IMR-90 (cell line): ENCODE measurements at regions not wholly inside any gene's neighbourhood (a gene's known extent, or its start where the extent isn't known, plus 50 kb on each side); places are given as distances from the start of the nearest gene placed in this dataset.

ENCODE experiments used
- ATAC-seq: fragments of 200-7000 bp; cut with Tn5 transposase; 2 replicates; pipeline ENCODE4 v1.9.1; 2020; ENCODE audit warnings: low read depth, mild to moderate bottlenecking, moderate library complexity
- BruUV-seq: library from RNA; stranded (reverse); fragments of 400-500 nt; replicated peaks from 2 replicates; lab custom pipeline; 2021; lab: Mats Ljungman, UMichigan
- CTCF ChIA-PET: fragments of 300-600 bp; formaldehyde crosslinking; extraction: SDS; loops from one replicate; lab custom pipeline; 2021; ENCODE audit warnings: antibody characterized with exemption; lab: Yijun Ruan, JAX
- POLR2A ChIA-PET: fragments of 300-600 bp; sonication (Branson Sonifier 250); formaldehyde crosslinking; loops from one replicate; lab custom pipeline; 2022; ENCODE audit warnings: antibody characterized with exemption; ENCODE audit not compliant: unreplicated experiment; lab: Charles Lee
- DNase-seq: peaks from one replicate; pipeline ENCODE4 v3.0.0; 2013
- H2AFZ ChIP-seq: replicated peaks from 2 replicates; pipeline ENCODE3; 2013; ENCODE audit warnings: low read length, mild to moderate bottlenecking; ENCODE audit not compliant: poor library complexity
- H2AK5ac ChIP-seq: 2 replicates; pipeline ENCODE4 v1.6.1; 2013; ENCODE audit warnings: low read depth, low read length, inconsistent platforms
- H2AK9ac ChIP-seq: replicated peaks from 2 replicates; pipeline ENCODE3; 2013; ENCODE audit warnings: mild to moderate bottlenecking, low read depth, low read length, moderate library complexity; ENCODE audit not compliant: poor library complexity
- H2BK120ac ChIP-seq: 2 replicates; pipeline ENCODE4 v1.6.1; 2013; ENCODE audit warnings: low read depth, low read length, inconsistent platforms
- H2BK15ac ChIP-seq: 3 replicates; pipeline ENCODE4 v1.6.1; 2013; ENCODE audit warnings: low read depth, low read length, inconsistent platforms
- H2BK20ac ChIP-seq: 2 replicates; pipeline ENCODE4 v1.6.1; 2013; ENCODE audit warnings: low read depth, mild to moderate bottlenecking, inconsistent platforms, low read length, moderate library complexity
- H2BK5ac ChIP-seq: 2 replicates; pipeline ENCODE4 v1.6.1; 2013; ENCODE audit warnings: mild to moderate bottlenecking, low read depth, low read length, inconsistent platforms; ENCODE audit not compliant: poor library complexity, severe bottlenecking
- H3K14ac ChIP-seq: replicated peaks from 2 replicates; pipeline ENCODE4 v1.6.1; 2013; ENCODE audit warnings: low read depth, low read length, inconsistent platforms
- H3K18ac ChIP-seq: 2 replicates; pipeline ENCODE4 v1.6.1; 2013; ENCODE audit warnings: low read depth, low read length, control low read depth
- H3K23ac ChIP-seq: 2 replicates; pipeline ENCODE4 v1.6.1; 2013; ENCODE audit warnings: low read depth, low read length, inconsistent platforms
- H3K27ac ChIP-seq: 2 replicates; pipeline ENCODE4 v1.5.1; 2013; ENCODE audit warnings: mild to moderate bottlenecking, control low read depth, low read length; ENCODE audit not compliant: insufficient read depth
- H3K27me3 ChIP-seq: 2 replicates; pipeline ENCODE4 v1.6.1; 2013; ENCODE audit warnings: low read length; ENCODE audit not compliant: control insufficient read depth, insufficient read depth
- H3K36me3 ChIP-seq: 2 replicates; pipeline ENCODE4 v1.6.1; 2013; ENCODE audit warnings: low read length, mixed read lengths; ENCODE audit not compliant: control insufficient read depth, insufficient read depth
- H3K4ac ChIP-seq: 2 replicates; pipeline ENCODE4 v1.6.1; 2013; ENCODE audit warnings: low read depth, low read length, inconsistent platforms
- H3K4me1 ChIP-seq: 2 replicates; pipeline ENCODE4 v1.6.1; 2013; ENCODE audit warnings: low read length, mixed read lengths; ENCODE audit not compliant: control insufficient read depth, insufficient read depth
- H3K4me2 ChIP-seq: 2 replicates; pipeline ENCODE4 v1.6.1; 2013; ENCODE audit warnings: low read depth, mild to moderate bottlenecking, control low read depth, low read length, moderate library complexity
- H3K4me3 ChIP-seq: 2 replicates; pipeline ENCODE4 v1.5.1; 2013; ENCODE audit warnings: low read depth, mild to moderate bottlenecking, control low read depth, low read length, moderate library complexity; ENCODE audit not compliant: insufficient read depth
- H3K56ac ChIP-seq: 2 replicates; pipeline ENCODE4 v1.6.1; 2013; ENCODE audit warnings: low read length, inconsistent platforms; ENCODE audit not compliant: insufficient read depth; ENCODE audit errors: extremely low read depth
- H3K79me1 ChIP-seq, 2 experiments: 2 replicates each; pipeline ENCODE4 v1.6.1; 2013; ENCODE audit warnings: low read length in 2 of 2, inconsistent platforms in 1 of 2, low read depth in 1 of 2
- H3K9ac ChIP-seq: 2 replicates; pipeline ENCODE4 v1.6.1; 2013; ENCODE audit warnings: low read depth, low read length, control low read depth
- H3K9me1 ChIP-seq: 2 replicates; pipeline ENCODE4 v1.6.1; 2013; ENCODE audit warnings: low read length, inconsistent platforms; ENCODE audit not compliant: insufficient read depth
- H3K9me3 ChIP-seq: 2 replicates; pipeline ENCODE4 v1.6.1; 2013; ENCODE audit warnings: low read length; ENCODE audit not compliant: control insufficient read depth, insufficient read depth
- H4K20me1 ChIP-seq: 2 replicates; pipeline ENCODE4 v1.6.1; 2013; ENCODE audit warnings: low read length, inconsistent platforms; ENCODE audit not compliant: insufficient read depth
- H4K5ac ChIP-seq: 2 replicates; pipeline ENCODE4 v1.6.1; 2013; ENCODE audit warnings: mild to moderate bottlenecking, low read depth, low read length, control low read depth
- H4K8ac ChIP-seq, 2 experiments: 2 replicates each; pipeline ENCODE4 v1.6.1; 2013; ENCODE audit warnings: low read depth in 2 of 2, low read length in 2 of 2, control low read depth in 1 of 2, inconsistent platforms in 1 of 2
- H4K91ac ChIP-seq: 2 replicates; pipeline ENCODE4 v1.6.1; 2013; ENCODE audit warnings: low read depth, low read length, inconsistent platforms; ENCODE audit not compliant: insufficient read depth
- FOS ChIP-seq: fragments of 150-350 bp; IDR thresholded peaks from 2 replicates; pipeline ENCODE4 v1.6.1; 2016; ENCODE audit warnings: low read depth, low read length
- MAZ ChIP-seq: IDR thresholded peaks from 2 replicates; pipeline ENCODE4 v1.6.1; 2012; ENCODE audit warnings: low read depth, mild to moderate bottlenecking, low read length, improper control_type of control experiment, moderate library complexity, borderline replicate concordance
- POLR2A ChIP-seq: IDR thresholded peaks from 2 replicates; pipeline ENCODE4 v1.6.1; 2012; ENCODE audit warnings: mild to moderate bottlenecking, low read depth, low read length
- RFX5 ChIP-seq: IDR thresholded peaks from 2 replicates; pipeline ENCODE4 v1.8.0; 2012; ENCODE audit warnings: low read depth, mild to moderate bottlenecking, low read length, moderate library complexity
- SMC3 ChIP-seq: fragments of 150-350 bp; IDR thresholded peaks from 2 replicates; pipeline ENCODE4 v1.6.1; 2016; ENCODE audit warnings: low read depth, mild to moderate bottlenecking, antibody characterized with exemption, low read length, moderate library complexity
- WGBS, 2 experiments: methylation state at CpG; one replicate each; pipeline versions ENCODE4 v1.1.5 to v1.1.7; 2013; ENCODE audit warnings: missing lambda C conversion rate in 2 of 2; ENCODE audit not compliant: insufficient read length in 1 of 2; ENCODE audit errors: extremely low coverage in 2 of 2; 5-methylcytosine and 5-hydroxymethylcytosine counted together
- dilution Hi-C: fragments of 300-500 bp; cut with HindIII; formaldehyde crosslinking; loops from one replicate; pipeline ENCODE4 v1.14.3; 2018; ENCODE audit warnings: low sequenced_read_pairs; ENCODE audit not compliant: unreplicated experiment
- in situ Hi-C: fragments of 300-500 bp; cut with MboI; formaldehyde crosslinking; loops from 3 replicates; pipeline ENCODE4 v1.14.3; 2019; ENCODE audit warnings: low sequenced_read_pairs, inconsistent platforms, mixed read lengths
- intact Hi-C: fragments of 100-400 bp; cut with micrococcal nuclease; formaldehyde crosslinking; loops from 2 replicates; pipeline ENCODE4 v1.10.0; 2022
- TF ChIP-seq, protein P1 (sequence below): conservative IDR thresholded peaks from 2 replicates; pipeline ENCODE4 v1.5.1; 2012; ENCODE audit warnings: mild to moderate bottlenecking, low read depth, low read length, improper control_type of control experiment
- TF ChIP-seq, protein P2 (sequence below): fragments of 150-350 bp; IDR thresholded peaks from 2 replicates; pipeline ENCODE4 v1.6.1; 2017; ENCODE audit warnings: mild to moderate bottlenecking, antibody characterized with exemption, low read length, low read depth

DNA sequence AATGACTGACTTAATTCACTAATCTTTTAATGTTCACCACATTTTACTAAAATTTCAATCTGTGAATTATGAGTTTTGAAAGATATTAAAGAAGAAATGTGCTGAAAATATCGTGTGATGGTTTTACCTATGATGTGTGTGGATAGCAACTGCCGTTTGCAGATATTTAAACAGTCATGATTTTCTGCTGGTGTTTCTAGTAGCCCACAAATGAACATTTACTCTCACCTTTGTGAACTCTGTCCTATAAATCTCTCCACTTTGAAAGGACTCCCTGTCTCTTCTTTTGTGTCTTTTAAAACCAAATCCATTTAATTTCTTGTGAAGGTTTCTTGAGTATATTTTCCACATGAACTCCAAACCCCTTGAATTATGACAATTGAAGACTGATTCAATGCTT is 771.2 kb upstream of the SALL3 start:
- TF ChIP-seq, protein P1, sequence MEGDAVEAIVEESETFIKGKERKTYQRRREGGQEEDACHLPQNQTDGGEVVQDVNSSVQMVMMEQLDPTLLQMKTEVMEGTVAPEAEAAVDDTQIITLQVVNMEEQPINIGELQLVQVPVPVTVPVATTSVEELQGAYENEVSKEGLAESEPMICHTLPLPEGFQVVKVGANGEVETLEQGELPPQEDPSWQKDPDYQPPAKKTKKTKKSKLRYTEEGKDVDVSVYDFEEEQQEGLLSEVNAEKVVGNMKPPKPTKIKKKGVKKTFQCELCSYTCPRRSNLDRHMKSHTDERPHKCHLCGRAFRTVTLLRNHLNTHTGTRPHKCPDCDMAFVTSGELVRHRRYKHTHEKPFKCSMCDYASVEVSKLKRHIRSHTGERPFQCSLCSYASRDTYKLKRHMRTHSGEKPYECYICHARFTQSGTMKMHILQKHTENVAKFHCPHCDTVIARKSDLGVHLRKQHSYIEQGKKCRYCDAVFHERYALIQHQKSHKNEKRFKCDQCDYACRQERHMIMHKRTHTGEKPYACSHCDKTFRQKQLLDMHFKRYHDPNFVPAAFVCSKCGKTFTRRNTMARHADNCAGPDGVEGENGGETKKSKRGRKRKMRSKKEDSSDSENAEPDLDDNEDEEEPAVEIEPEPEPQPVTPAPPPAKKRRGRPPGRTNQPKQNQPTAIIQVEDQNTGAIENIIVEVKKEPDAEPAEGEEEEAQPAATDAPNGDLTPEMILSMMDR, result no peak
- no peak for TF ChIP-seq SMC3
- TF ChIP-seq POLR2A, result no peak
- no peak for TF ChIP-seq MAZ
- no peak for TF ChIP-seq RFX5
- TF ChIP-seq, protein P2, sequence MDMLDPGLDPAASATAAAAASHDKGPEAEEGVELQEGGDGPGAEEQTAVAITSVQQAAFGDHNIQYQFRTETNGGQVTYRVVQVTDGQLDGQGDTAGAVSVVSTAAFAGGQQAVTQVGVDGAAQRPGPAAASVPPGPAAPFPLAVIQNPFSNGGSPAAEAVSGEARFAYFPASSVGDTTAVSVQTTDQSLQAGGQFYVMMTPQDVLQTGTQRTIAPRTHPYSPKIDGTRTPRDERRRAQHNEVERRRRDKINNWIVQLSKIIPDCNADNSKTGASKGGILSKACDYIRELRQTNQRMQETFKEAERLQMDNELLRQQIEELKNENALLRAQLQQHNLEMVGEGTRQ, result no peak
- TF ChIP-seq FOS, result no peak
- H3K9me1 ChIP-seq, result no peaks in the 10 kb centered on the region
- H2BK120ac ChIP-seq, result no peak overlapping the region
- H4K5ac ChIP-seq, result no peak overlapping the region
- no peak overlapping the region for H2BK20ac ChIP-seq
- DNase-seq (no peak), ATAC-seq (no peak)
- dilution Hi-C loops, result no loop called here
- H2BK5ac ChIP-seq, result no peak overlapping the region
- H3K4me3 ChIP-seq, result no peak overlapping the region
- no peak overlapping the region for H3K23ac ChIP-seq
- no peak overlapping the region for H3K18ac ChIP-seq
- no CpG with 5 or more reads among the region's 2 CpGs for WGBS, 2 experiments
- H3K4ac ChIP-seq, result no peak overlapping the region
- ChIA-PET POLR2A (no interaction called here), CTCF (no interaction called here)
- H2BK15ac ChIP-seq, result no peak overlapping the region
- H3K14ac ChIP-seq, result no peak overlapping the region
- H3K9me3 ChIP-seq, result peaks cover 28% of the 10 kb centered on the region
- no peaks in the 10 kb centered on the region for H4K20me1 ChIP-seq
- intact Hi-C loops, result no loop called here
- H2AK9ac ChIP-seq, result no peak overlapping the region
- H2AK5ac ChIP-seq, result no peak overlapping the region
- H4K91ac ChIP-seq, result no peak overlapping the region
- H3K56ac ChIP-seq, result no peak overlapping the region
- H3K4me2 ChIP-seq, result no peak overlapping the region
- no peak overlapping the region for H2AFZ ChIP-seq
- no peak overlapping the region for H3K9ac ChIP-seq
- in situ Hi-C loops, result no loop called here
- H3K27ac ChIP-seq, result no peak overlapping the region
- no peaks in the 10 kb centered on the region for H3K27me3 ChIP-seq
- no peaks in the 10 kb centered on the region for H3K79me1 ChIP-seq
- no peaks in the 10 kb centered on the region for H3K4me1 ChIP-seq
- no peaks in the 10 kb centered on the region for H3K36me3 ChIP-seq
- BruUV-seq, result no TSS peak
- no peak overlapping the region for H4K8ac ChIP-seq
